Lung (tissue), 11 donors: ENCODE measurements at regions not wholly inside any gene's neighbourhood (a gene's known extent, or its start where the extent isn't known, plus 50 kb on each side); places are given as distances from the start of the nearest gene placed in this dataset.

Experiments
- ATAC-seq: fragments of 200-7000 bp; cut with Tn5 transposase; one replicate; pipeline ENCODE4 v1.9.1; 2020; ENCODE audit warnings: moderate number of reproducible peaks; ENCODE audit not compliant: insufficient read depth, low FRiP score
- DNase-seq, 3 donors: peaks; one replicate each; pipeline ENCODE4 v3.0.0-alpha.2; 2013 to 2017
- H3K27ac ChIP-seq, 2 donors: one replicate each; pipeline ENCODE4 v1.5.1; 2013; ENCODE audit warnings: mild to moderate bottlenecking in 2 of 2, moderate library complexity in 2 of 2, control low read depth in 1 of 2, inconsistent platforms in 1 of 2, low read depth in 1 of 2, low read length in 1 of 2
- H3K27me3 ChIP-seq, 3 donors: one replicate each; pipeline ENCODE4 v1.5.1; 2013; ENCODE audit warnings: low read length in 2 of 3; ENCODE audit not compliant: control insufficient read depth in 3 of 3, insufficient read depth in 3 of 3
- H3K36me3 ChIP-seq, 4 donors: one replicate each; pipeline ENCODE4 v1.5.1; 2013; ENCODE audit warnings: low read length in 4 of 4, mild to moderate bottlenecking in 1 of 4, moderate library complexity in 1 of 4; ENCODE audit not compliant: control insufficient read depth in 4 of 4, insufficient read depth in 4 of 4
- H3K4me1 ChIP-seq, 5 donors: one replicate each; pipeline ENCODE4 v1.5.1; 2013; ENCODE audit warnings: low read length in 5 of 5, mild to moderate bottlenecking in 2 of 5, moderate library complexity in 1 of 5; ENCODE audit not compliant: control insufficient read depth in 5 of 5, insufficient read depth in 5 of 5
- H3K4me3 ChIP-seq: one replicate; pipeline ENCODE4 v1.5.1; 2013; ENCODE audit warnings: mild to moderate bottlenecking, control low read depth, moderate library complexity
- H3K9ac ChIP-seq, 2 donors: one replicate each; pipeline ENCODE4 v1.5.1; 2013; ENCODE audit warnings: low read length in 2 of 2, control low read depth in 1 of 2; ENCODE audit not compliant: insufficient read depth in 1 of 2
- H3K9me3 ChIP-seq, 4 donors: one replicate each; pipeline ENCODE4 v1.5.1; 2013; ENCODE audit warnings: low read length in 3 of 4, mild to moderate bottlenecking in 1 of 4, moderate library complexity in 1 of 4; ENCODE audit not compliant: control insufficient read depth in 4 of 4, insufficient read depth in 3 of 4
- CTCF ChIP-seq: IDR thresholded peaks from 2 replicates; pipeline ENCODE4 v1.5.1; 2012; ENCODE audit warnings: mild to moderate bottlenecking; ENCODE audit errors: control extremely low read depth, extremely low read depth
- whole genome bisulfite sequencing, 2 donors: extraction: QIAGEN DNeasy Blood & Tissue Kit; methylation state at CpG; one replicate each; pipeline ENCODE4 v1.1.7; 2013; 5-methylcytosine and 5-hydroxymethylcytosine counted together
- donor health status: control.
- donor health status: control.
- donor health status: Bipolar disorder and iron deficiency.
- donor health status: healthy.
- donor health status: DM: yes; HTN: yes; CAD: no.

DNA sequence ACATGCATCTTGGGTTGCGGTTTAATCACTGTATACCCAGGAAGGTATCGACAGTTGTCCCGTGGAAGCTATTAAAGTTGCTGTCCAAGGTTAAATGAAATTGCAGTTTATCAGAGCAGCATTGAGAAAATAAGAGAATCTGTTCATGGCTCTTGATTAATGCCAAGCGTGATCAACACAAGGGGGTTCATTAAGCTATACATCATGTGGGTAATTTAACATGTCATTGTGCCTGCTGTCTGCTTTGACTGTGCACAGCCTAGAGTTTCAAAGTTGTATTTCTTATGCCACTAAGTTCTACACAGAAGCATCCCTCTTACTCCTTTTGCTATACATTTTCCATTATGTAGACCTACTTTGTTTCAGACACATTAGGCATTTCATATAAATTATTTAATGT, 74.8 kb upstream of the SP8 start:
- 91% methylated on average over 4 of the region's 4 CpGs for WGBS, 2 donors
- Histone ChIP-seq H3K27me3 (no peaks in the 10 kb centered on the region), H3K9ac (no peak overlapping the region), H3K9me3 (no peaks in the 10 kb centered on the region), H3K4me3 (no peak overlapping the region), H3K4me1 (peaks cover 0 to 4% (median 0%) of the 10 kb centered on the region in 5 donors), H3K27ac (no peak overlapping the region), H3K36me3 (no peaks in the 10 kb centered on the region)
- no peak for TF ChIP-seq CTCF
- DNase-seq: no peak
- ATAC-seq: no peak

DNA sequence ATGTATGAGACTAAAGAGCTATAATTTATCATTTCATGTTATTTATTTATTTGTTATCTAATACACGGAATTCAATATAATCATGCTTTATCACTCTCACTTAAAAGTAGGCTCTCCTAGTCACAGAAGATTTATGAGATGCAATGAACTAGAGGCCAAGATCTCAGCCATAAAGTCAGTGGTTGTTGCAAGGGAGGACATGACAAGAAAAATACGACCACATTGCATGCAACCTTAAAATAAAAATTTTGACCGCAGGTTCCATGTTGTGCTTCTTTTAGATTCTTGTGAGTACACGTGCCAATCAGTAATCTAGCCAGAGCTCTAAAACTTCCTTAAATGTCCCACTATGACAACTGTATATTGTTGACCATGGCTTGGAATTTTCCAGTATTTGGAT, 75.9 kb upstream of the SP8 start:
- H3K36me3 ChIP-seq: no peaks in the 10 kb centered on the region
- DNase-seq: no peak
- TF ChIP-seq CTCF: no peak
- no peak overlapping the region for H3K27ac ChIP-seq
- no peak overlapping the region for H3K9ac ChIP-seq
- H3K4me3 ChIP-seq: no peak overlapping the region
- H3K27me3 ChIP-seq: no peaks in the 10 kb centered on the region
- H3K4me1 ChIP-seq: peaks cover 0 to 4% (median 0%) of the 10 kb centered on the region in 5 donors
- 80 to 87% methylated on average over 4 of the region's 4 CpGs for WGBS, 2 donors
- no peaks in the 10 kb centered on the region for H3K9me3 ChIP-seq
- ATAC-seq: no peak

DNA sequence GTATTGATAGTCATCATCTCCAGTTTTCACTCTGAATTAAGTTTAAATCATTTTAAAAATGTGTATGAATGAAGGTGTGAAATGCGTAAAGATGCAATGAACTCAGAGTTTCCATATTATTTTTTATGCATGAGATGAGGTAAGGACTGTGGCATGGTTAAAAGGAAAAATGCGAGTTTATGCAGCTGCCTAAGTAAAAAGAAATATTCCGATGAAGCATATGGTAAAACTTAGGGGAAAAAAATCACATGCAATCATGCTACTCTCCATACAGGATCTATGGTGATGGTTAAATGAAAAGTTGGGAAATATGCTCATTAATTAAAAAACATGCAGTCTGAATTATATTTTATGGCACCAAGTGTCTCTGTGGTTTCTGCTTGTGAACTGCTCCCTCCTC, 77.5 kb upstream of the SP8 start:
- 92 to 93% methylated on average over 3 of the region's 3 CpGs for WGBS, 2 donors
- Histone ChIP-seq H3K27me3 (no peaks in the 10 kb centered on the region), H3K9ac (no peak overlapping the region), H3K4me1 (peaks cover 0 to 3% (median 0%) of the 10 kb centered on the region in 5 donors), H3K27ac (no peak overlapping the region), H3K36me3 (no peaks in the 10 kb centered on the region), H3K9me3 (no peaks in the 10 kb centered on the region), H3K4me3 (no peak overlapping the region)
- no peak for DNase-seq
- no peak for ATAC-seq
- TF ChIP-seq CTCF: no peak

- Histone ChIP-seq H3K4me3 (no peak overlapping the region), H3K27me3 (no peaks in the 10 kb centered on the region), H3K27ac (no peak overlapping the region), H3K36me3 (no peaks in the 10 kb centered on the region), H3K9me3 (no peaks in the 10 kb centered on the region), H3K9ac (no peak overlapping the region), H3K4me1 (no peaks in the 10 kb centered on the region)
- no peak for ATAC-seq
- 79 to 83% methylated on average over 6 of the region's 6 CpGs for WGBS, 2 donors
- TF ChIP-seq CTCF: no peak
- DNase-seq: no peak
Measured at GRCh38 chr7:20865684-20866083, 79.0 kb upstream of the SP8 start.
